Aorta (tissue), 5 donors: ENCODE measurements at regions not wholly inside any gene's neighbourhood (a gene's known extent, or its start where the extent isn't known, plus 50 kb on each side); places are given as distances from the start of the nearest gene placed in this dataset.
"Not testable (repeated sequence)": the region's sequence is repeated elsewhere in the genome, so short reads cannot be mapped to it uniquely, and the experiment has no call there.

Experiments used
- ATAC-seq: fragments of 200-7000 bp; cut with Tn5 transposase; one replicate; pipeline ENCODE4 v1.9.1; 2022; ENCODE audit warnings: moderate library complexity; ENCODE audit not compliant: low FRiP score
- DNase-seq, 2 donors: peaks; one replicate each; pipeline ENCODE4 v3.0.0-alpha.2; 2020
- H3K27ac ChIP-seq, 2 donors: one replicate each; pipeline ENCODE4 v1.5.1; 2013; ENCODE audit warnings: low read length in 2 of 2, mild to moderate bottlenecking in 2 of 2, moderate library complexity in 2 of 2, control low read depth in 1 of 2, inconsistent platforms in 1 of 2, low read depth in 1 of 2
- H3K27me3 ChIP-seq, 2 donors: one replicate each; pipeline ENCODE4 v1.6.1; 2013; ENCODE audit warnings: control low read depth in 1 of 2, low read length in 1 of 2, mild to moderate bottlenecking in 1 of 2, moderate library complexity in 1 of 2; ENCODE audit not compliant: insufficient read depth in 2 of 2, control insufficient read depth in 1 of 2
- H3K36me3 ChIP-seq, 2 donors: one replicate each; pipeline ENCODE4 v1.6.1; 2013; ENCODE audit warnings: control low read depth in 1 of 2, low read length in 1 of 2, mild to moderate bottlenecking in 1 of 2; ENCODE audit not compliant: insufficient read depth in 2 of 2, control insufficient read depth in 1 of 2
- H3K4me1 ChIP-seq, 2 donors: one replicate each; pipeline ENCODE4 v1.6.1; 2013; ENCODE audit warnings: low read length in 2 of 2, control low read depth in 1 of 2, mild to moderate bottlenecking in 1 of 2, moderate library complexity in 1 of 2; ENCODE audit not compliant: insufficient read depth in 2 of 2, control insufficient read depth in 1 of 2
- H3K4me3 ChIP-seq, 2 donors: one replicate each; pipeline ENCODE4 v1.5.1; 2013; ENCODE audit warnings: low read length in 2 of 2, control low read depth in 1 of 2, mild to moderate bottlenecking in 1 of 2
- H3K9me3 ChIP-seq: one replicate; pipeline ENCODE4 v1.6.1; 2013; ENCODE audit warnings: mild to moderate bottlenecking, low read length; ENCODE audit not compliant: control insufficient read depth
- WGBS, 2 donors: extraction: QIAGEN DNeasy Blood & Tissue Kit; methylation state at CpG; one replicate each; pipeline ENCODE4 v1.1.7; 2013; 5-methylcytosine and 5-hydroxymethylcytosine counted together
- intact Hi-C, 2 donors: fragments of 100-400 bp; cut with DNase I; formaldehyde crosslinking; loops; one replicate each; pipeline versions ENCODE4 v1.14.2 to v1.15.0; 2022
- donor health status: healthy with polysubstance abuse.
- donor health status: Bipolar disorder and iron deficiency.
- donor health status: DM: no; HTN: no; CAD: no.
- donor health status: DM: no; HTN: no; CAD: no.
- donor health status: DM: yes; HTN: yes; CAD: no.

DNA sequence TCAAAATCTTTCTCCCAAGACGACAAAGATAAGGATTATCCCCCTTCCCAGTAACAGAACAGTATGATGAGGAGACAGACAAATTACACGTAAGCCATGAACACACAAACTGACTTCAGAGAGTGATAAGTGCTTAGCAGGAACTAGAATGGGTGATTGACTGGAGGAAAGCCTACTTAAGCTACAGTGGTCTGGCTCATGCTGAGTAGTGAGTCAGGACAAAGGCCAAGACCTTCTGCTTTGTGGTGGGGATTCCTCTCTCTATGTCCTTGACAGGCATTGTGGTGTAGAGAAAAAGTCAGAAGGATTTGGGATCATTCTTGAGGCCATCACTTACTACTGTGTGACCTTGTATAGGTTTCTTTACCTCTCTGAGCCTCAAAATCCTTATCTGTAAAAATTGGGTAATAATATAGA, 381.9 kb upstream of the CCL2 start:
- Histone ChIP-seq H3K36me3 (no peaks in the 10 kb centered on the region), H3K4me3 (no peak overlapping the region), H3K27ac (no peak overlapping the region), H3K9me3 (peaks cover 2% of the 10 kb centered on the region), H3K27me3 (no peaks in the 10 kb centered on the region), H3K4me1 (no peaks in the 10 kb centered on the region)
- ATAC-seq (no peak), DNase-seq (no peak)
- 77 to 80% methylated on average over 2 of the region's 2 CpGs for WGBS, 2 donors
- intact Hi-C loops, result no loop called here

DNA sequence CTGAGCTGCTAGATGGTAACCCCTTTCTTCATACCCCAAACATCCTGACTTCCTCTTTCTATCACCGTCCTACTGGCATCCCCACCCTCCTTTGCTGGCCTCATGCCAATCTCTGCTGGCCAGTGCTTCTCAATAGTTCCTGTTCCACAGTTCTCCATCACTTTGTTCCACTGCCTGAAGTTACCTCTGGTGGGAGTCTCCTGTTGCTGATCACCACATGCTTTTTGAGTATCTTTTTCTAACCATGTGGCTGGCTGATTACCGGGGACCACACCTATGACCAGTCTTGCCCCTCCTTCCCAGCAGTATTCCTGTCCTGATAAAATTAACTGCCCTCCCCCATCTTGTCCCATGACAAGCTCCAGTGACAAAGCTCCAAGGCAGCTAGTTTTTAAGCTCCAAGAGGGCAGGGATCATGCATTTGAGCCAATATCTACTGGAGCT, 380.4 kb upstream of the CCL2 start:
- no peak overlapping the region for H3K27ac ChIP-seq
- DNase-seq (peak in 1 of 2 donors; percentile 56), ATAC-seq (no peak)
- H3K4me1 ChIP-seq, result no peaks in the 10 kb centered on the region
- no peaks in the 10 kb centered on the region for H3K27me3 ChIP-seq
- intact Hi-C loops, result no loop called here
- no peaks in the 10 kb centered on the region for H3K36me3 ChIP-seq
- H3K4me3 ChIP-seq, result no peak overlapping the region
- H3K9me3 ChIP-seq, result peaks cover 2% of the 10 kb centered on the region
- 45 to 67% methylated on average over 2 of the region's 2 CpGs for WGBS, 2 donors

DNA sequence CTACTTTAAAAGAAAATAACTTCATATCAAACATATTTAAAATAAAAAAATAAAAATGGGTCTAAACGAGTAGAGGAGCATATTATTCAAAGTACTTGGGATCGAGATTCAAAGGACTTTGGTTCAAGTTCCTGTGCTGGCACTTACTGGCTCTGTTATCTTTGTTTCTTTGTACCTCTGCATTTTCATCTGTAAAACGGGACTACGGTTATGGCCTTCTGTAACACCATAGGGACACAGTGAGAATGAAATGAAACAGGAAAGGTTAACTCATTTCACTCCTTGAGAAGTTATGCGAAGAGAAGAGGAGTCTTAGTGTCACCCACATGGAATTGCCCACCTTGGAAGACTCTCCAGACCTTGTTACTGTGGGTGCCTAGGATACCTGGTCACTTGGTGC, 379.1 kb upstream of the CCL2 start:
- intact Hi-C loops, result no loop called here
- H3K36me3 ChIP-seq, result no peaks in the 10 kb centered on the region
- no peaks in the 10 kb centered on the region for H3K4me1 ChIP-seq
- DNase-seq (no peak), ATAC-seq (no peak)
- WGBS, 2 donors, result 76 to 78% methylated on average over 5 of the region's 5 CpGs
- peaks cover 2% of the 10 kb centered on the region for H3K9me3 ChIP-seq
- H3K27me3 ChIP-seq, result no peaks in the 10 kb centered on the region
- H3K27ac ChIP-seq, result no peak overlapping the region
- H3K4me3 ChIP-seq, result no peak overlapping the region

DNA sequence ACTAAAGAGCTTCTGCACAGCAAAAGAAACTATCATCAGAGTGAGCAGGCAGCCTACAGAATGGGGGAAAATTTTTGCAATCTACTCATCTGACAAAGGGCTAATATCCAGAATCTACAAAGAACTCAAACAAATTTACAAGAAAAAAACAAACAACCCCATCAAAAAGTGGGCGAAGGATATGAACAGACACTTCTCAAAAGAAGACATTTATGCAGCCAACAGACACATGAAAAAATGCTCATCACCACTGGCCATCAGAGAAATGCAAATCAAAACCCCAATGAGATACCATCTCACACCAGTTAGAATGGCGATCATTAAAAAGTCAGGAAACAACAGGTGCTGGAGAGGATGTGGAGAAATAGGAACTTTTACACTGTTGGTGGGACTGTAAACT, 372.8 kb upstream of the CCL2 start:
- H3K9me3 ChIP-seq, H3K4me1 ChIP-seq, H3K27me3 ChIP-seq, intact Hi-C loops, H3K4me3 ChIP-seq, H3K27ac ChIP-seq, ATAC-seq, H3K36me3 ChIP-seq, DNase-seq: not testable (repeated sequence)
- 90% methylated on average over 1 of the region's 2 CpGs for WGBS, 2 donors

- 36 to 83% methylated on average over 1 to 3 of the region's 3 CpGs for WGBS, 2 donors
- H3K4me1 ChIP-seq, intact Hi-C loops, DNase-seq, H3K27ac ChIP-seq, H3K9me3 ChIP-seq, H3K27me3 ChIP-seq, H3K4me3 ChIP-seq, ATAC-seq, H3K36me3 ChIP-seq: not testable (repeated sequence)
Measured at GRCh38 chr17:33882677-33883076, 372.4 kb upstream of the CCL2 start.

DNA sequence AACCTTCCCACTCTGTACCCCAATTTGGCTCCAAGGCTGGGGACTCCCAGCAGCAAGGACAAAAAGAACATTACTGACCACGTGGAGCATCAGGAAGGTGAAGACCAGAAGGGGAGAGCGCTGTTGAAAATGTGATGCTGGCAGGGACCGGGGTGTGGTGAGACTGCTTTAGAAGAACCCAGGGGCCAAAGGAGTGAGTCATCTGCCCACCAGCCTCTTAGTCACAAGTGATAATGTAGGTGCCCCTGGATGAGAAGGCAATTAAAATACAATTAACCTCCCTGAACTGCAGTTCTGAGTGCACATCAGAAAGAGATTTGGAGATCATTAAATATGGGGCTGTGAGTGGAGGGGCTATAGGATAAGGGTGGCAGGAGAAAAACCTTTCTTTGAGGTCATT, 366.6 kb upstream of the CCL2 start:
- Histone ChIP-seq H3K27me3 (peaks cover 0 to 2% of the 10 kb centered on the region in 2 donors), H3K4me3 (no peak overlapping the region), H3K4me1 (no peaks in the 10 kb centered on the region), H3K36me3 (no peaks in the 10 kb centered on the region), H3K9me3 (no peaks in the 10 kb centered on the region), H3K27ac (no peak overlapping the region)
- DNase-seq (no peak), ATAC-seq (no peak)
- 51 to 69% methylated on average over 3 of the region's 3 CpGs for WGBS, 2 donors
- intact Hi-C loops, result no loop called here

DNA sequence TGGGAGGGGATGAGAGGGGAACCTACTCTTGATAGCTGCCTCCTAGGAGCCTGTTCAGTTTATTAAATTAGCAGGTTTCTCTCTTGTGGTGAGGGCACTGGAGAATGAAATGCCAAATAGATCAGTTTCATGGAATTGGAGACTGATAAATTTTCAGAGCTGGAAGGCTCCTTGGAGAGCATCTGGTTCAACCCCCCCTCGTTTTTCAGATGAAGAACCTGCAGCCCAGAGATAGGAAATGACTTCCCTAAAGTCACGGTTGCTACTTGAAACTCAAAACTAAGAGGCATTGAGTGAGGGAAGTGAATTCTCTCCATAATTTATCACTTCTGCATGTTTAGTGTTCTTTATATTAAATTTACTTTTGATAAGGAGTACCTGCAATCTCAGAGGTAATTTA, 366.0 kb upstream of the CCL2 start:
- Histone ChIP-seq H3K9me3 (no peaks in the 10 kb centered on the region), H3K27me3 (peaks cover 0 to 2% of the 10 kb centered on the region in 2 donors), H3K27ac (no peak overlapping the region), H3K4me3 (no peak overlapping the region), H3K36me3 (no peaks in the 10 kb centered on the region), H3K4me1 (no peaks in the 10 kb centered on the region)
- 37 to 44% methylated on average over 2 of the region's 2 CpGs for WGBS, 2 donors
- ATAC-seq, result no peak
- intact Hi-C loops, result no loop called here
- DNase-seq, result no peak

DNA sequence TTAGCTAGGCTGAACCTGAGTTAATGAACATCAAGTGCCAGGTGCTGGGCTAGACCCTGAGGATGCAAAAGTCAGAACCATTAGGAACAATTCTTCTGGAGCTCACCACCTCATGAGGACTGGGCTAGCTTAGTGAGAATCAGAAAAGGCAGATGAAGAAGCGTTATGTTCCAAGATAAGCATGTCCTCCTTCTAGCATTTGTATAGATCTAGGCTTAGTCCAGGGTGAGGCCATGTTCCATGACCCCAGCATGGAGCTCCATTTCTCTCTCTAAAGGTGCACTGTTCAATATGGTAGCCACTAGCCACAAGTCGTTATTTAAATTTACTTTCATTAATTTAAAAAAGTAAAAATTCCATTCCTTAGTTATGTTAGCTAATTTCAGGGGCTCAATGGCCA, 365.3 kb upstream of the CCL2 start:
- ATAC-seq (no peak), DNase-seq (no peak)
- Histone ChIP-seq H3K4me1 (no peaks in the 10 kb centered on the region), H3K9me3 (no peaks in the 10 kb centered on the region), H3K27me3 (peaks cover 0 to 2% of the 10 kb centered on the region in 2 donors), H3K27ac (no peak overlapping the region), H3K36me3 (no peaks in the 10 kb centered on the region), H3K4me3 (no peak overlapping the region)
- intact Hi-C loops, result no loop called here
- WGBS, 2 donors, result 80 to 81% methylated on average over 2 of the region's 2 CpGs

- 30 to 31% methylated on average over 6 of the region's 6 CpGs for WGBS, 2 donors
- Histone ChIP-seq H3K27me3 (no peaks in the 10 kb centered on the region), H3K27ac (no peak overlapping the region), H3K36me3 (no peaks in the 10 kb centered on the region), H3K4me3 (no peak overlapping the region), H3K9me3 (no peaks in the 10 kb centered on the region), H3K4me1 (no peaks in the 10 kb centered on the region)
- ATAC-seq (no peak), DNase-seq (no peak)
- intact Hi-C loops, result no loop called here
Measured at GRCh38 chr17:33892717-33893591, 362.1 kb upstream of the CCL2 start.
